Kidney (tissue), 13 donors: ENCODE measurements at regions not wholly inside any gene's neighbourhood (a gene's known extent, or its start where the extent isn't known, plus 50 kb on each side); places are given as distances from the start of the nearest gene placed in this dataset.

Source experiments
- DNase-seq, 5 donors: peaks; one replicate each; pipeline ENCODE4 v3.0.0-alpha.2; 2013 to 2020
- FAIRE-seq: peaks from 2 replicates; lab custom pipeline; 2012; peaks lifted over from hg19 to GRCh38; lab: Jason Lieb, UNC
- H3K27ac ChIP-seq, 2 donors: one replicate each; pipeline ENCODE4 v1.7.0; 2013; ENCODE audit warnings: low read depth in 2 of 2, low read length in 2 of 2, inconsistent platforms in 1 of 2
- H3K27me3 ChIP-seq: one replicate; pipeline ENCODE4 v1.7.1; 2013; ENCODE audit warnings: low read length, inconsistent platforms; ENCODE audit not compliant: control insufficient read depth, insufficient read depth
- H3K36me3 ChIP-seq, 3 donors: one replicate each; pipeline versions ENCODE4 v1.7.0 to v1.7.1; 2013; ENCODE audit warnings: low read length in 3 of 3, control low read depth in 1 of 3, inconsistent platforms in 1 of 3; ENCODE audit not compliant: insufficient read depth in 3 of 3, control insufficient read depth in 2 of 3
- H3K4me1 ChIP-seq, 3 donors: one replicate each; pipeline versions ENCODE4 v1.7.0 to v1.7.1; 2013; ENCODE audit warnings: low read length in 3 of 3, inconsistent platforms in 1 of 3, low read depth in 1 of 3; ENCODE audit not compliant: control insufficient read depth in 2 of 3, insufficient read depth in 2 of 3
- H3K4me3 ChIP-seq, 3 donors: one replicate each; pipeline versions ENCODE4 v1.7.0 to v1.8.1; 2013; ENCODE audit warnings: low read length in 3 of 3, control low read depth in 1 of 3, inconsistent platforms in 1 of 3
- H3K9ac ChIP-seq, 3 donors: one replicate each; pipeline versions ENCODE4 v1.7.0 to v1.7.1; 2013; ENCODE audit warnings: low read length in 3 of 3, control low read depth in 1 of 3, inconsistent platforms in 1 of 3
- H3K9me3 ChIP-seq, 3 donors: one replicate each; pipeline versions ENCODE4 v1.7.0 to v1.7.1; 2013; ENCODE audit warnings: low read length in 3 of 3, control low read depth in 1 of 3, inconsistent platforms in 1 of 3; ENCODE audit not compliant: control insufficient read depth in 2 of 3, insufficient read depth in 1 of 3
- intact Hi-C: fragments of 100-400 bp; cut with DNase I; formaldehyde crosslinking; loops from one replicate; pipeline ENCODE4 v1.11.1; 2022
- TF ChIP-seq, protein P1 (sequence below): IDR thresholded peaks from 3 replicates; pipeline ENCODE4 v1.5.1; 2012; ENCODE audit warnings: mild to moderate bottlenecking, moderate library complexity, borderline replicate concordance; ENCODE audit not compliant: insufficient read depth; ENCODE audit errors: extremely low read depth
- donor health status: control.
- donor health status: control.
- donor health status: control.
- donor health status: control.
- donor health status: control.
- donor health status: DM: yes; HTN: yes; CAD: no.
- donor health status: Normal renal cell carcinoma (clear cell type).

- H3K9ac ChIP-seq: no peak overlapping the region
- no peaks in the 10 kb centered on the region for H3K9me3 ChIP-seq
- intact Hi-C loops: no loop called here
- H3K27ac ChIP-seq: no peak overlapping the region
- FAIRE-seq (no peak), DNase-seq (peak in 1 of 5 donors; percentile 37)
- no peaks in the 10 kb centered on the region for H3K36me3 ChIP-seq
- TF ChIP-seq, protein P1, sequence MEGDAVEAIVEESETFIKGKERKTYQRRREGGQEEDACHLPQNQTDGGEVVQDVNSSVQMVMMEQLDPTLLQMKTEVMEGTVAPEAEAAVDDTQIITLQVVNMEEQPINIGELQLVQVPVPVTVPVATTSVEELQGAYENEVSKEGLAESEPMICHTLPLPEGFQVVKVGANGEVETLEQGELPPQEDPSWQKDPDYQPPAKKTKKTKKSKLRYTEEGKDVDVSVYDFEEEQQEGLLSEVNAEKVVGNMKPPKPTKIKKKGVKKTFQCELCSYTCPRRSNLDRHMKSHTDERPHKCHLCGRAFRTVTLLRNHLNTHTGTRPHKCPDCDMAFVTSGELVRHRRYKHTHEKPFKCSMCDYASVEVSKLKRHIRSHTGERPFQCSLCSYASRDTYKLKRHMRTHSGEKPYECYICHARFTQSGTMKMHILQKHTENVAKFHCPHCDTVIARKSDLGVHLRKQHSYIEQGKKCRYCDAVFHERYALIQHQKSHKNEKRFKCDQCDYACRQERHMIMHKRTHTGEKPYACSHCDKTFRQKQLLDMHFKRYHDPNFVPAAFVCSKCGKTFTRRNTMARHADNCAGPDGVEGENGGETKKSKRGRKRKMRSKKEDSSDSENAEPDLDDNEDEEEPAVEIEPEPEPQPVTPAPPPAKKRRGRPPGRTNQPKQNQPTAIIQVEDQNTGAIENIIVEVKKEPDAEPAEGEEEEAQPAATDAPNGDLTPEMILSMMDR: no peak
- H3K4me1 ChIP-seq: peaks cover 0 to 3% (median 0%) of the 10 kb centered on the region in 3 donors
- no peaks in the 10 kb centered on the region for H3K27me3 ChIP-seq
- no peak overlapping the region for H3K4me3 ChIP-seq
Observed at GRCh38 chr13:50635504-50635903, 208.0 kb downstream of the DLEU7 start.

GRCh38 chr13:50636007-50636704 lies 207.3 kb downstream of the DLEU7 start:
- Histone ChIP-seq H3K9me3 (no peaks in the 10 kb centered on the region), H3K4me1 (peaks cover 0 to 3% (median 0%) of the 10 kb centered on the region in 3 donors), H3K27me3 (no peaks in the 10 kb centered on the region), H3K4me3 (no peak overlapping the region), H3K9ac (no peak overlapping the region), H3K36me3 (no peaks in the 10 kb centered on the region), H3K27ac (no peak overlapping the region)
- TF ChIP-seq, protein P1: no peak
- intact Hi-C loops: no loop called here
- DNase-seq (peak in 3 of 5 donors; percentile 18 to 61 (median 27)), FAIRE-seq (no peak)

- Histone ChIP-seq H3K36me3 (no peaks in the 10 kb centered on the region), H3K4me3 (no peak overlapping the region), H3K9ac (no peak overlapping the region), H3K27me3 (no peaks in the 10 kb centered on the region), H3K4me1 (no peaks in the 10 kb centered on the region), H3K9me3 (no peaks in the 10 kb centered on the region), H3K27ac (no peak overlapping the region)
- DNase-seq: no peak
- FAIRE-seq: no peak
- TF ChIP-seq, protein P1: no peak
- intact Hi-C loops: no loop called here
Observed at GRCh38 chr13:50643060-50643459, 200.4 kb downstream of the DLEU7 start.
